Astrocyte of the cerebellum (primary cell): ENCODE measurements at regions not wholly inside any gene's neighbourhood (a gene's known extent, or its start where the extent isn't known, plus 50 kb on each side); places are given as distances from the start of the nearest gene placed in this dataset.

Experiments used
- DNase-seq: peaks from one replicate; pipeline ENCODE4 v3.0.0-alpha.2; 2011; ENCODE audit warnings: low read depth
- H3K4me3 ChIP-seq: 2 replicates; pipeline ENCODE4 v1.5.1; 2011; ENCODE audit warnings: mild to moderate bottlenecking, low read depth, low read length, moderate library complexity
- in situ Hi-C: cut with HindIII; loops from 2 replicates; pipeline ENCODE4 v1.10.0; 2017; ENCODE audit warnings: low sequenced_read_pairs
- TF ChIP-seq, protein P1 (sequence below): IDR thresholded peaks from 2 replicates; pipeline ENCODE4 v1.5.1; 2012; ENCODE audit warnings: low read length, low read depth, moderate library complexity, mild to moderate bottlenecking; ENCODE audit errors: missing control alignments

DNA sequence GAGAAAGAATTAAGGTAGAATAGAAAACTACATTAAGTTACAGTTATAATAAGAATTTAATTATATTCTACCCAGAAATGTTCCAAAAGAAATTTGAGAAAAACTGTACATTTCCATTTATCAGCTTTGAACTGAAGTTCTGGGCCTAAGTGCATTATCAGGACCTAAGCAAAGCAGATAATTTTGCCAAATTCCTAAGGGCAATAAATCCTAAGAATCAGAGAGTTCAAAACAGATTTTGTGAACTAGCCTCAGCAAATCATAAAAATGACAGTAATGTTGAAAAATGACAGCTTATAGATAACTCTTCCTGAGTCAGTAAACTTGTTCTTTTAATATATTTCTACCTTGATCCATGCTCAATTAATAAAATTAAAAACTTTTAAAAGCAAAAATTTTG is 662.1 kb upstream of the CDH9 start:
- DNase-seq: no peak
- no peak overlapping the region for H3K4me3 ChIP-seq
- TF ChIP-seq, protein P1, sequence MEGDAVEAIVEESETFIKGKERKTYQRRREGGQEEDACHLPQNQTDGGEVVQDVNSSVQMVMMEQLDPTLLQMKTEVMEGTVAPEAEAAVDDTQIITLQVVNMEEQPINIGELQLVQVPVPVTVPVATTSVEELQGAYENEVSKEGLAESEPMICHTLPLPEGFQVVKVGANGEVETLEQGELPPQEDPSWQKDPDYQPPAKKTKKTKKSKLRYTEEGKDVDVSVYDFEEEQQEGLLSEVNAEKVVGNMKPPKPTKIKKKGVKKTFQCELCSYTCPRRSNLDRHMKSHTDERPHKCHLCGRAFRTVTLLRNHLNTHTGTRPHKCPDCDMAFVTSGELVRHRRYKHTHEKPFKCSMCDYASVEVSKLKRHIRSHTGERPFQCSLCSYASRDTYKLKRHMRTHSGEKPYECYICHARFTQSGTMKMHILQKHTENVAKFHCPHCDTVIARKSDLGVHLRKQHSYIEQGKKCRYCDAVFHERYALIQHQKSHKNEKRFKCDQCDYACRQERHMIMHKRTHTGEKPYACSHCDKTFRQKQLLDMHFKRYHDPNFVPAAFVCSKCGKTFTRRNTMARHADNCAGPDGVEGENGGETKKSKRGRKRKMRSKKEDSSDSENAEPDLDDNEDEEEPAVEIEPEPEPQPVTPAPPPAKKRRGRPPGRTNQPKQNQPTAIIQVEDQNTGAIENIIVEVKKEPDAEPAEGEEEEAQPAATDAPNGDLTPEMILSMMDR: no peak
- in situ Hi-C loops: no loop called here

DNA sequence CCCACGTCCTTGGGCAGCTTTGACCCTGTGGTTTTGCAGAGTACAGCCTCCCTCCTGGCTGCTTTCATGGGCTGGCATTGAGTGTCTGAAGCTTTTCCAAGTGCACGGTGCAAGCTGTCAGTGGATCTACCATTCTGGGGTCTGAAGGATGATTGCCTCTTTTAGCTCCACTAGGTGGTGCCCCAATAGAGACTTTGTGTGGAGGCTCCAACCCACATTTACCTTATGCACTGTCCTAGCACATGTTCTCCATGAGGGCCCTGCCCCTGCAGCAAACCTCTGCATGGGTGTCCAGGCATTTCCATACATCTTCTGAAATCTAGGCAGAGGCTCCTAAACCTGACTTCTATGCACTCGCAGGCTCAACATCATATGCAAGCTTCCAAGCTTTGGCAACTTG is 644.2 kb upstream of the CDH9 start:
- no peak for DNase-seq
- TF ChIP-seq, protein P1: peak; percentile 11
- in situ Hi-C loops: no loop called here
- H3K4me3 ChIP-seq: no peak overlapping the region

DNA sequence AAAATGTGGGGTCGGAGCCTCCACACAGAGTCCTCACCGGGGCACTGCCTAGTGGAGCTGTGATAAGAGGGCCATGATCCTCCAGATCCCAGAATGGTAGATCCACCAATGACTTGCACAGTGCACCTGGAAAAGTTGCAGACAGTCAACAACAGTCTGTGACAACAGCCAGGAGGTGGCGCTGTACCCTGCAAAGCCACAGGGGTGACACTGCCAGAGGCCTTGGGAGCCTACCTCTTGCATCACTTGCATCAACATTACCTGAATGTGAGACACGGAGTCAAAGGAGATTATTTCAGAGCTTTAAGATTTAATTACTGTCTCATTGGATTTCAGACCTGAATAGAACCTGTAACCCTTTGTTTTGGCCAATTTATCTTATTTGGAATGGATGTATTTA is 614.1 kb upstream of the CDH9 start:
- TF ChIP-seq, protein P1: no peak
- DNase-seq: no peak
- H3K4me3 ChIP-seq: no peak overlapping the region
- in situ Hi-C loops: no loop called here

- TF ChIP-seq, protein P1: no peak
- no peak overlapping the region for H3K4me3 ChIP-seq
- in situ Hi-C loops: no loop called here
- DNase-seq: no peak
Observed at GRCh38 chr5:27639005-27639612, 600.7 kb upstream of the CDH9 start.

DNA sequence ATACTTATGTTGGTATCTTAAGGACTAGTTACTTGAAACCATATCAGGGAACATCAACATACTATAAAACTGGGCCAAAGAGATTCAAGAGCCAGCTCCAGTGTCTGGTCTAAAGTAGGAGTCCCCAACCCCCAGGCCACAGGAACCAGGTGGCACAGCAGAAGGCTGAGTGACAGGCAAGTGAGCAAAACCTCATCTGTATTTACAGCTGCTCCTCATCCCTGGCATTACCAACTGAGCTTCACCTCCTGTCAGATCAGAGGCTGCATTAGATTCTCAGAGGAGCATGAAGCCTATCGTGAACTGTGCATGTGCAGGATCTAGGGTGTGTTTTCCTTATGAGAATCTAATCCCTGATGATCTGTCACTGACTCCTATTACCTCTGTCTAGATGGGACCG is 581.6 kb upstream of the CDH9 start:
- no peak for DNase-seq
- TF ChIP-seq, protein P1: no peak
- H3K4me3 ChIP-seq: no peak overlapping the region
- in situ Hi-C loops: loop anchor here (5.0 kb wide), 1 partner anchor 88 kb away; no protein-coding TSS in a partner anchor

DNA sequence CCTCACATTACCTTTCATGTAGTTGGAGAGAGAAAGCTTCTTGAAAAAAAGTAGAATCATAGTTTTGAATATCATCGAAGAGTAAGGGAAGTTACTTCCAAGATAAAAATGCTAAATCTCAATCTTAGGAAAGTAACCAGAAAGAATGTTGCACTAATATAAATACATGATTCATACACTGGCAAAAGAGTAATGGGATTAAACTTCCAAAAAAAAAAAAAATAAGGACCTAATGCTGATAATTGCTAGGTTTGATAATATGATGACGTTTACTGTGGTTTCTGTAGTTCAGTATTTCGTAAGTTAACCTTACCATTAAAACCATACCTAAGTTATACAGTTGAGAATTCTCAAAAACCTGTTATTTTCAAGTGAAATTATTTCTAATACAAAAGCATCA is 573.8 kb upstream of the CDH9 start:
- no peak overlapping the region for H3K4me3 ChIP-seq
- no peak for DNase-seq
- TF ChIP-seq, protein P1: no peak
- in situ Hi-C loops: no loop called here
